Fibroblast of mammary gland (primary cell): ENCODE measurements at regions not wholly inside any gene's neighbourhood (a gene's known extent, or its start where the extent isn't known, plus 50 kb on each side); places are given as distances from the start of the nearest gene placed in this dataset.
A peak's percentile ranks its signal among the peaks of the same experiment; 100 is the strongest.
"Not testable (repeated sequence)": the region's sequence is repeated elsewhere in the genome, so short reads cannot be mapped to it uniquely, and the experiment has no call there.

Experiments used
- DNase-seq: peaks from one replicate; pipeline ENCODE4 v3.0.0-alpha.2; 2010; ENCODE audit warnings: low read depth
- H3K4me3 ChIP-seq: 2 replicates; pipeline ENCODE4 v1.5.1; 2011; ENCODE audit warnings: low read depth, mild to moderate bottlenecking, low read length, moderate library complexity; ENCODE audit not compliant: control insufficient read depth
- TF ChIP-seq, protein P1 (sequence below): conservative IDR thresholded peaks from 2 replicates; pipeline ENCODE4 v1.5.1; 2011; ENCODE audit warnings: low read depth, low read length, inconsistent platforms; ENCODE audit not compliant: control insufficient read depth, insufficient read depth

DNA sequence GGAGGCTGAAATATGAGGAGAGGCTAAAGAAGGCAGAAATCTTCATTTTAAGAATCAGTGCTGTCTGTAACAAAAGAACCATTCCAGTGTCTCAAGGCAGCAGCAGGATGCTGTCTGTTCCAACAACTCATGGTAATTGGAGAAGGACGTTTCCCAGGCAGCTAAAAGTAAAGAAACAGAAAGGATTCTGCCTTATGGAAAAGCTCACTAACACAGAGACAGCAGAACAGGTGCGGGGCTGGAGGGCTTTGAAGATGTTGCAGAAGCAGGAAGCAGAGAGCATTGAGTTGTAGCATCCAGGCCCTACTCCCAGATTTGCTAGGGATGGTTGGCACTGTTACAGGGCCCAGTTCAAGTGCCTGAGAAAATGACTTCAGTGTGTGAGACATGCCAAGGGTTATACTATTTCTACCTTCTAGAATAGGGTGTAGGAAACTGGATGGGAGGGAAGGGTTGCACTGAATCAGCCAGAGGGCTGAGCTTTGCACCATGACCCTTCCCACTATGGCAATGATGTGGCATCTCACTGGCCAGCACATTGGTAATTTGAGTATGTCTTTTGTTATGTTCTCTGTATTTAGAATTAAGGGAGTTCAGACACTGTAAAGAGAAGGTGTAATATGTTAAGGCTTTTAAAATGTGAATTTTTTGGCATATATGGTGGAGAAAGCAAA is 160.0 kb upstream of the FBXO33 start:
- DNase-seq = no peak
- no peak overlapping the region for H3K4me3 ChIP-seq
- TF ChIP-seq, protein P1, sequence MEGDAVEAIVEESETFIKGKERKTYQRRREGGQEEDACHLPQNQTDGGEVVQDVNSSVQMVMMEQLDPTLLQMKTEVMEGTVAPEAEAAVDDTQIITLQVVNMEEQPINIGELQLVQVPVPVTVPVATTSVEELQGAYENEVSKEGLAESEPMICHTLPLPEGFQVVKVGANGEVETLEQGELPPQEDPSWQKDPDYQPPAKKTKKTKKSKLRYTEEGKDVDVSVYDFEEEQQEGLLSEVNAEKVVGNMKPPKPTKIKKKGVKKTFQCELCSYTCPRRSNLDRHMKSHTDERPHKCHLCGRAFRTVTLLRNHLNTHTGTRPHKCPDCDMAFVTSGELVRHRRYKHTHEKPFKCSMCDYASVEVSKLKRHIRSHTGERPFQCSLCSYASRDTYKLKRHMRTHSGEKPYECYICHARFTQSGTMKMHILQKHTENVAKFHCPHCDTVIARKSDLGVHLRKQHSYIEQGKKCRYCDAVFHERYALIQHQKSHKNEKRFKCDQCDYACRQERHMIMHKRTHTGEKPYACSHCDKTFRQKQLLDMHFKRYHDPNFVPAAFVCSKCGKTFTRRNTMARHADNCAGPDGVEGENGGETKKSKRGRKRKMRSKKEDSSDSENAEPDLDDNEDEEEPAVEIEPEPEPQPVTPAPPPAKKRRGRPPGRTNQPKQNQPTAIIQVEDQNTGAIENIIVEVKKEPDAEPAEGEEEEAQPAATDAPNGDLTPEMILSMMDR = no peak

DNA sequence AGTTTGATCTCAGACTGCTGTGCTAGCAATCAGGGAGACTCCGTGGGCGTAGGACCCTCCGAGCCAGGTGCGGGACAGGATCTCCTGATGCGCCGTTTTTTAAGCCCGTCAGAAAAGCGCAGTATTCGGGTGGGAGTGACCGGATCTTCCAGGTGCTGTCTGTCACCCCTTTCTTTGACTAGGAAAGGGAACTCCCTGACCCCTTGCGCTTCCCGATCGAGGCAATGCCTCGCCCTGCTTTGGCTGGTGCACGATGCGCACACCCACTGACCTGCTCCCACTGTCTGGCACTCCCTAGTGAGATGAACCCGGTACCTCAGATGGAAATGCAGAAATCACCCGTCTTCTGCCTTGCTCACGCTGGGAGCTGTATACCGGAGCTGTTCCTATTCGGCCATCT is 157.6 kb upstream of the FBXO33 start:
- H3K4me3 ChIP-seq, DNase-seq: not testable (repeated sequence)

DNA sequence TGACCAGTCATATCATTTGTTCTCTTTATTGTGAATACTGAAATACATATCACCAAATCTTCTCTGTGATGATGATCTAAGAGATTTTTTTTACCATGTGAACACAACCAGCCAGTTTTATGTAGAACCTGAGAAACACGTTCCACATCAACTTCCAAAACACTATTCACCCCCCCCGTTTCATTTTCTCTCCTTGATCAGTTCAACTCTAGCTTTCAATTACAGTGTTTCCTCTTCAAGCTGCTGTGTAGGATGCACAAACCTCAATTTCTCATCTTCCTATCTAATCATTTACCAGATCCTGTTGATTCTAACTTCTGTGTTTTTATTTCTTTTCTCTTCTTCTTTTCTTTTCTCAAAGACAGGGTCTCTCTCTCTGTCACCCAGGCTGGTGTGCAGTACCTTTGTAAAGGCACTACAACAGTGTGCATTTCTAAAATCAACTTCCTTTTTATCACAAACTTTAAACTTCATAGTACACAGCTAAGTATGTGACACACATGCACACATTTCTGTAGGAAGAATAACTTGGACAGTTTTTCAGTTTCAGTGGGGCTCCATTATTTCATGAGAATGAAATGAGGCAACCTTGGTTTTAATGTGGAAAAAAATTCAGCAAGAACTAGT is 149.9 kb upstream of the FBXO33 start:
- no peak for DNase-seq
- TF ChIP-seq, protein P1 = no peak
- no peak overlapping the region for H3K4me3 ChIP-seq

DNA sequence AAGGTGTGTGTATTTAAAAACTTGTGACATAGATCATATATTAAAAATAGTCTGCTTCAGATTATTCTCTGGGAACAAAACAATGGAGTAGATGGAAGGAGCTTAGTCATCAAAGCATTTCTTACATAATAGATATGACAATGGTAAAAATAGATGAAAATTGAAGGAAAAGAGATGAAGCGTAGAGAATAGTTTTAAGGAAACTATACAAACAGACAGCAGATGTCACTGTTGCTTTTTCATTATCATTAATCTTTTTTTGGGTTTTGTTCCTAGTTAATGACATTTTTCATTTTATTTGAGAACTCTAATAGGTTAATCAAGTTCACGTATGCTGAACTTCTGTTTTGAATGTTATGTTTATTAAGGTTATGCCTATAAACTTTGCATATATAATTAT is 149.2 kb upstream of the FBXO33 start:
- TF ChIP-seq, protein P1 = peak; percentile 15
- DNase-seq = peak; percentile 19
- H3K4me3 ChIP-seq = no peak overlapping the region

DNA sequence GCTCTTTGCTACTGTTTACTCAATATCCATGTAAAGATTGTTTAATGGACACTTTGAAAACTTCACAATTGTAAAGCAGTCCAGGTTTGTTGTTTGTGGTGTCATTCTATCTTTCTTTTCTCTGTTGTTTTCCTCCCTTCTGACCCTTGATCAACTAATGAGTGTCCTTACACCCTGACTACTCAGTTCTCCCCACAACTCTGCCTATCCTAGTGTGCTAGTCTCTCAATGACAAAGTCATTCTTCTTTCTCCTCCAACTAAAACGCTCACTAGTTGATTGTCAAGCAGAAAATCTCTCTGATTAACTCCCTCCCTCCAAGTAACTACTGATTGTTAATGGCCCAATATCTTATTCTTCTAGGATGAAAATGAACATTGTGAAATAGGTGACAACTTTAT is 148.5 kb upstream of the FBXO33 start:
- TF ChIP-seq, protein P1 = no peak
- DNase-seq = no peak
- H3K4me3 ChIP-seq = no peak overlapping the region

DNA sequence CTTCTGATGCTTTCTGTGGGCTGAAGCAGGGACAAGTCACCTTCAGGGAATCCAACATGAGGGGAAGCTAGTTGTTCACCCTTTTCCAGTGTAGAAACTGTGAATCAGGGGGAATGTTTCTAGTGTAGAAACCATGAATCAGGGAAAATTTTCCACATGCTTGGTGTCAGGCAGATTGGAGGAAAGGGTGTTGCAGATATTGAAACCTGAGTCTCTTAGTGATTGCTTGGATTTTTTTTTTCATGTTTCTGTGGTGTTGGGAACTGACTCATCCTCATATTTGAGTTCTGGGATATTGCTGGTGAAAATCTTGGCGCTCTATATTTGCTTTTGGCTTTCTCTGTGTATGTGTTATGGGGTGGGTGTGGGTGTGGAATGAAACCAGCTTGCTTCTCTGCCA is 144.5 kb upstream of the FBXO33 start:
- DNase-seq = peak; percentile 61
- TF ChIP-seq, protein P1 = no peak
- H3K4me3 ChIP-seq = no peak overlapping the region

DNA sequence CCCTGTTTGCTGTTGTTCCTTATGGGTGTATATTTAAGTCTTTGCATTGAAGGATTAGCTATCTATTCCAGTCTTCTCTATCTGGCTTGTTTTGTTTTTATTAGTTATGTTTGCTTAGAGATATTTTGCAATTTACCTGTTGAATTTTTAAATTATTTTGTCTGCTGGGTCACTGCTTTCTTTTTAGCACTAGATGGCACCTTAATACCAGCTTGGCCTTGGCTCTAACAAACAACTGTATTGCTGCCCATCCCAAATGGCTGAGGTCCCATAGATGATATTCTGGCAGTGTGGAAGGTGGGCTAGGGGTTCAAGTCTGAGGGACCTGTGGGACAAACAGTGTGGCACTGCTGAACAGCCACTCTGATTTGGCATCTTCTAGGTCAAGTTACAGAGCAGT is 144.0 kb upstream of the FBXO33 start:
- DNase-seq = no peak
- TF ChIP-seq, protein P1 = peak; percentile 9
- H3K4me3 ChIP-seq = no peak overlapping the region
